ENCODE measurements at regions not wholly inside any gene's neighbourhood (a gene's known extent, or its start where the extent isn't known, plus 50 kb on each side); places are given as distances from the start of the nearest gene placed in this dataset.

- H3K27me3 Mint-ChIP-seq, result no peaks in the 10 kb centered on the region
- H3K4me1 Mint-ChIP-seq (ENCODE audit: low read depth), result no peaks in the 10 kb centered on the region
- intact Hi-C loops (cut with micrococcal nuclease), result no loop called here
- H3K4me3 Mint-ChIP-seq, result no peak overlapping the region
- H3K36me3 Mint-ChIP-seq (ENCODE audit: low read depth), result no peaks in the 10 kb centered on the region
- peaks cover 1% of the 10 kb centered on the region for H3K9me3 Mint-ChIP-seq
- H3K27ac Mint-ChIP-seq, result no peak overlapping the region
Measured at GRCh38 chr3:67896130-67896529, 241.7 kb upstream of the SUCLG2 start.

DNA sequence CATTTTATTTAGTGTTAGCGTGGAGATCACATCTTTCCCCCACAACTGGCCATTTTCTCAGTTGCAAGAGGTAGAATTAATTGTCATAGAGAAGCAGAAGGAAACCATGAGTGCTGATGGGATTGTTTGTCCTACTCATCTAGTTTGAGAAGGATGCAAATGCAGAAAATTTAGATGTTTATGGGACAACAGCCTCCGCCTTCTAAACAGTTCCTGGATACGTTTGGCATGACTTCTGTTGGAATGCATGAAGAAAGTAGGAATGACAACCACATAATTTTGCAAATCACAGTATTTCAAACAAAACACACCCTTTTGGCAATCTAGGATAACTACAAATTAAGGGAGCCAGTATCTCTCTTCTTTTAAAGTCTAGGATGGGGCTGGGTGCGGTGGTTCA, 240.1 kb upstream of the SUCLG2 start:
- H3K27me3 Mint-ChIP-seq, result no peaks in the 10 kb centered on the region

DNA sequence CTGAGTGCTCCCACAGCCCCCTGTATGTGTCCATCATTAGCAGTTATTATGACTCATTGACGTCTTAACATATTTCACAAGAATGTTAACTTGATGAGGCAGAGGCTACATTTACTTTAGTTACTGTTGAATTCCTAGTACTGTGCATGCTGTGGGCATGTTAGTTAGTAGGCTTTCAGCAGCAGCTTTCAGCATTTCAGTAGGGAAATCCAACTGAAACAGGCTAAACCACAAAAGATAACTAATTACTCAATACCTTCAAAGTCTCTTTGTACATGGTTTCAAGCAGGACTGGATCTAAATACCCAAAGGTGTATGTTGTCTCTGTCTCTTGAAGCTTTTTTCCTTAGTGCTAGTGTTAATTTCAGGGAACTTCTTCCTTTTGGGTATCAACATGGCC, 229.9 kb upstream of the SUCLG2 start:
- Mint-ChIP-seq H3K27me3 (no peaks in the 10 kb centered on the region), H3K4me1 (ENCODE audit: low read depth) (no peaks in the 10 kb centered on the region), H3K9me3 (no peaks in the 10 kb centered on the region), H3K4me3 (no peak overlapping the region), H3K27ac (no peak overlapping the region), H3K36me3 (ENCODE audit: low read depth) (no peaks in the 10 kb centered on the region)
- intact Hi-C loops (cut with micrococcal nuclease), result no loop called here

More for the DNA sequence above, 240.1 kb upstream of the SUCLG2 start:
- intact Hi-C loops (cut with micrococcal nuclease), result no loop called here
- Mint-ChIP-seq H3K9me3 (peaks cover 14% of the 10 kb centered on the region), H3K4me3 (no peak overlapping the region), H3K36me3 (ENCODE audit: low read depth) (no peaks in the 10 kb centered on the region), H3K4me1 (ENCODE audit: low read depth) (no peaks in the 10 kb centered on the region), H3K27ac (no peak overlapping the region)

DNA sequence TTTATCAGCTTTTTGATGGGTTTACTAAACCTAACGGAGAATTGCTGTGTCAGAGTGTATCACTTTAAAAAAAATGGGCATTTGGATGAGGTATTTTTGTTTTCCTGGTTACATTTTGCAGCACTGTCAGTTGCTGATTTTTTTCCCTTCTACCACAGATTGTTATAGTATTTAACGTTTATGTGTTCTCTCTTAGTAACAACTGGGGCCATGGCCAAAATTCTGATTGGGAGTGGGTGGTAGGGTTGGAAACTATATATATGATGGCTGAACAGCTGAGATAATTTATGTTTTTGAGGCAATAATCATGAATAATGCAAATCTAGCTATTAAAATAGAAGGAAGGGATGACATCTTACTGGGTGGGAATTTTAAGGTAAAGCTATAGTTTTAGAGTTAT, 229.4 kb upstream of the SUCLG2 start:
- Mint-ChIP-seq H3K36me3 (ENCODE audit: low read depth) (no peaks in the 10 kb centered on the region), H3K9me3 (no peaks in the 10 kb centered on the region), H3K4me1 (ENCODE audit: low read depth) (no peaks in the 10 kb centered on the region), H3K4me3 (no peak overlapping the region), H3K27ac (no peak overlapping the region), H3K27me3 (no peaks in the 10 kb centered on the region)
- intact Hi-C loops (cut with micrococcal nuclease), result no loop called here

GRCh38 chr3:67882981-67883380, 228.6 kb upstream of the SUCLG2 start:
- Mint-ChIP-seq H3K27me3 (no peaks in the 10 kb centered on the region), H3K4me1 (ENCODE audit: low read depth) (no peaks in the 10 kb centered on the region), H3K27ac (no peak overlapping the region), H3K9me3 (no peaks in the 10 kb centered on the region), H3K4me3 (no peak overlapping the region), H3K36me3 (ENCODE audit: low read depth) (no peaks in the 10 kb centered on the region)
- intact Hi-C loops (cut with micrococcal nuclease), result no loop called here

GRCh38 chr3:67876261-67876660, 221.8 kb upstream of the SUCLG2 start:
- Mint-ChIP-seq H3K36me3 (ENCODE audit: low read depth) (no peaks in the 10 kb centered on the region), H3K4me1 (ENCODE audit: low read depth) (no peaks in the 10 kb centered on the region), H3K27me3 (no peaks in the 10 kb centered on the region), H3K27ac (no peak overlapping the region), H3K9me3 (no peaks in the 10 kb centered on the region), H3K4me3 (no peak overlapping the region)
- intact Hi-C loops (cut with micrococcal nuclease), result no loop called here

DNA sequence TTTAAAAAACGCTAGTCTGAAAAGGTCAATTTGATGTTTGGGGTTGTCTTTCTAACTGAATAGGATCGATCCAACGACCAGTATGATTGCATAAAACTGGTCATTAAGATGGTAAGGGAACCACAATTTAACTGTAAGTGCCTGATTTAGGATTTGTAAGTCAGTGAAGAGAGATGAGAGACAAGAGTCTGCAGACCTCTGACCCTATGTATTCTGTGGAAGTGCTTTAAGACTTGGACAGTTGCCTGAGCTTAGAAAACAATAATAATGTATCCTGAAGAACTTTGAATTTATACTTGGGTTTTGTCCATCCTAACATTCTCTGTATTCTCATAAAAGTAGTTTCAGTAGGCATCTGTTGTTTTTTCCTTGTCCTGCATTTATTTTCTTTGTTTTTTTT, 221.4 kb upstream of the SUCLG2 start:
- intact Hi-C loops (cut with micrococcal nuclease), result no loop called here
- no peaks in the 10 kb centered on the region for H3K4me1 Mint-ChIP-seq (ENCODE audit: low read depth)
- H3K4me3 Mint-ChIP-seq, result no peak overlapping the region
- no peaks in the 10 kb centered on the region for H3K36me3 Mint-ChIP-seq (ENCODE audit: low read depth)
- no peaks in the 10 kb centered on the region for H3K9me3 Mint-ChIP-seq
- no peak overlapping the region for H3K27ac Mint-ChIP-seq
- no peaks in the 10 kb centered on the region for H3K27me3 Mint-ChIP-seq

GRCh38 chr3:67875338-67875737, 220.9 kb upstream of the SUCLG2 start:
- H3K27ac Mint-ChIP-seq, result no peak overlapping the region
- no peaks in the 10 kb centered on the region for H3K27me3 Mint-ChIP-seq
- intact Hi-C loops (cut with micrococcal nuclease), result no loop called here
- H3K9me3 Mint-ChIP-seq, result no peaks in the 10 kb centered on the region
- no peaks in the 10 kb centered on the region for H3K4me1 Mint-ChIP-seq (ENCODE audit: low read depth)
- no peak overlapping the region for H3K4me3 Mint-ChIP-seq
- no peaks in the 10 kb centered on the region for H3K36me3 Mint-ChIP-seq (ENCODE audit: low read depth)

DNA sequence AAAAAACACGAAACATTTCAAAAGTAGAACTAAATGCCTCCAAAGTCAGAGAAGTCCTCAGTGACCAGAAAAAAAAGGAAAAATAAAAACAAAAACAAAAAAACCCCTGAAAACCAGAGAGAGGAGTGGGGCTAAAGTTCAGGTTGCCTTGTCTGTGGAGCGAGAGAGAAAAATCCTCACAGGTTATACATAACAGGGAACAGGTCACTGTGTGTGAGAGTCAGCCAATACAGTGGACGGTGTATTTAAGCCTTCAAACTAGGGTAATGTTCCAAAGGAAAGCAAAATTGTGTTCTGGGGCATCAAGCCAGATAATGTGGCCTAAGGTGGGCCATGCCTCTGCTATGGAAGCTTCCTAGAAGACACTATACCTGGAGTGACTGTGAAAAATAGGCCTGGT, 216.1 kb upstream of the SUCLG2 start:
- intact Hi-C loops (cut with micrococcal nuclease), result no loop called here
- no peaks in the 10 kb centered on the region for H3K9me3 Mint-ChIP-seq
- H3K4me3 Mint-ChIP-seq, result no peak overlapping the region
- no peaks in the 10 kb centered on the region for H3K27me3 Mint-ChIP-seq
- H3K4me1 Mint-ChIP-seq (ENCODE audit: low read depth), result no peaks in the 10 kb centered on the region
- no peaks in the 10 kb centered on the region for H3K36me3 Mint-ChIP-seq (ENCODE audit: low read depth)
- no peak overlapping the region for H3K27ac Mint-ChIP-seq

- no peak overlapping the region for H3K27ac Mint-ChIP-seq
- no peaks in the 10 kb centered on the region for H3K27me3 Mint-ChIP-seq
- H3K4me3 Mint-ChIP-seq, result no peak overlapping the region
- intact Hi-C loops (cut with micrococcal nuclease), result no loop called here
- no peaks in the 10 kb centered on the region for H3K4me1 Mint-ChIP-seq (ENCODE audit: low read depth)
- H3K36me3 Mint-ChIP-seq (ENCODE audit: low read depth), result no peaks in the 10 kb centered on the region
- H3K9me3 Mint-ChIP-seq, result no peaks in the 10 kb centered on the region
Measured at GRCh38 chr3:67866571-67866970, 212.2 kb upstream of the SUCLG2 start.

GRCh38 chr3:67864587-67865183, 210.3 kb upstream of the SUCLG2 start:
- no peak overlapping the region for H3K4me3 Mint-ChIP-seq
- no peak overlapping the region for H3K27ac Mint-ChIP-seq
- no peaks in the 10 kb centered on the region for H3K36me3 Mint-ChIP-seq (ENCODE audit: low read depth)
- H3K4me1 Mint-ChIP-seq (ENCODE audit: low read depth), result no peaks in the 10 kb centered on the region
- intact Hi-C loops (cut with micrococcal nuclease), result no loop called here
- no peaks in the 10 kb centered on the region for H3K9me3 Mint-ChIP-seq
- H3K27me3 Mint-ChIP-seq, result no peaks in the 10 kb centered on the region

DNA sequence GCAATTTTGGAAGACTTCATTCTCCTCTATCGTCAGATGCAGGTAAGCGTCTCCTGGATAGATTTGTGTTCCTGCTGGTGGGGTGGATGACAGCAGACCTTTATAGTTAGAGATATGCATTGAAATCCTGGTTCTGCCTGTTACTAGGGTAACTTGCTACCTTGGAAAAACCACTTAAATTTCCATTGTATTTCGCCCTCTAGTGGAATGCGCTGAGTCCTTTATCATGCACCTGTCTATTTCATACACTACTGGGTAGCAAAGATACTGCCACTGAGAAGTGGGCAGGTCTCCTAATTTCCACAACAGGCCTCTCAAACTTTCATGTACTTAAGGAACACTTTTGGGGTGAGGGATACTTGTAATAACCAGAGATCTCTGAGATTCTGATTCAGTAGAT, 209.5 kb upstream of the SUCLG2 start:
- H3K27ac Mint-ChIP-seq, result no peak overlapping the region
- H3K27me3 Mint-ChIP-seq, result no peaks in the 10 kb centered on the region
- no peaks in the 10 kb centered on the region for H3K4me1 Mint-ChIP-seq (ENCODE audit: low read depth)
- no peaks in the 10 kb centered on the region for H3K36me3 Mint-ChIP-seq (ENCODE audit: low read depth)
- intact Hi-C loops (cut with micrococcal nuclease), result no loop called here
- no peak overlapping the region for H3K4me3 Mint-ChIP-seq
- no peaks in the 10 kb centered on the region for H3K9me3 Mint-ChIP-seq

DNA sequence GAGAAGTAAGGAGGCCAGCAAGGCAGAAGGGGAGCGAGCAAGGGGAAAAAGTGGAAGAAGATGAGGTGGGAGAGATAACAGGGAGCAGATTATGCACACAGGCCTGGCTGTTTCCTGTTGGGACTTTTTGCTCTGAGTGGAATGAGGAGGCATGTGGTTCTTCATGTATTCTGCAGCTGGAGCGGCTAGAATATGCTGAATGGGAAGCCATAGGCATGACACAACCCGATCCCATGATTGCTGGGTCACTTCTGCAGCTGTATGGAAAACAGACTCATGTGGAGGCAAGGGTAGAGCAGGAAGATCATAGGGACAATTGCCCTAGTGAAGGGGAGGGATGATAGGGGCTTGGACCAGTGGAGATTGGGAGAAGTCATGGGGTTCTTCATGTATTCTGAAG, 206.0 kb upstream of the SUCLG2 start:
- Mint-ChIP-seq H3K27me3 (no peaks in the 10 kb centered on the region), H3K27ac (no peak overlapping the region), H3K4me3 (no peak overlapping the region), H3K36me3 (ENCODE audit: low read depth) (no peaks in the 10 kb centered on the region), H3K9me3 (no peaks in the 10 kb centered on the region), H3K4me1 (ENCODE audit: low read depth) (no peaks in the 10 kb centered on the region)
- intact Hi-C loops (cut with micrococcal nuclease), result no loop called here

GRCh38 chr3:67858492-67858891, 204.1 kb upstream of the SUCLG2 start:
- H3K4me1 Mint-ChIP-seq (ENCODE audit: low read depth), result no peaks in the 10 kb centered on the region
- intact Hi-C loops (cut with micrococcal nuclease), result no loop called here
- H3K9me3 Mint-ChIP-seq, result no peaks in the 10 kb centered on the region
- H3K4me3 Mint-ChIP-seq, result no peak overlapping the region
- H3K27ac Mint-ChIP-seq, result no peak overlapping the region
- H3K27me3 Mint-ChIP-seq, result no peaks in the 10 kb centered on the region
- H3K36me3 Mint-ChIP-seq (ENCODE audit: low read depth), result no peaks in the 10 kb centered on the region

GRCh38 chr3:67856718-67857117, 202.3 kb upstream of the SUCLG2 start:
- Mint-ChIP-seq H3K4me3 (no peak overlapping the region), H3K9me3 (no peaks in the 10 kb centered on the region), H3K27me3 (no peaks in the 10 kb centered on the region), H3K27ac (no peak overlapping the region), H3K36me3 (ENCODE audit: low read depth) (no peaks in the 10 kb centered on the region), H3K4me1 (ENCODE audit: low read depth) (no peaks in the 10 kb centered on the region)
- intact Hi-C loops (cut with micrococcal nuclease), result no loop called here
